HG03432 (cell line): ENCODE measurements at regions not wholly inside any gene's neighbourhood (a gene's known extent, or its start where the extent isn't known, plus 50 kb on each side); places are given as distances from the start of the nearest gene placed in this dataset.

Experiments
- ATAC-seq: cut with Tn5 transposase; IDR thresholded peaks from one replicate; pipeline ENCODE4 v1.9.1; 2021; ENCODE audit warnings: mild to moderate bottlenecking, moderate library complexity; ENCODE audit not compliant: unreplicated experiment

DNA sequence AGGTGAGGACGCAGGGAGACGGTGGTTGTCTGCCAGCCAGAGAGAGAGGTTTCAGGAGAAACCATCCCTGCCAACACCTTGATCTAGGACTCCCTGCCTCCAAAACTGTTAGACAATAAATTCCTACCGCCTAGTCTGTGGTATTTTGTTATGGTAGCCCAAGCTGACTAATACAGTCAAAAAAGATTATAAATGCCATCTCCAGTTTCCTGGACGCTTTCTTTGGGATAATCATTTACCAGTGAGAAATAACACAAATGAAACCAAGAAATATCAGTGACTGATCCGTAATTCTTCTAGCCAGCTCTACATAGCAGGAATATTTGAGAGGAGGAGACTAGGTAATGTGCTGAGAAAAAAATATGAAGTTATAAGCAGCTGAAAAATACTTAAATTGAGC lies 707.8 kb upstream of the LMCD1 start:
- no peak for ATAC-seq

GRCh38 chr3:7798276-7798675 lies 703.3 kb upstream of the LMCD1 start:
- ATAC-seq: no peak

DNA sequence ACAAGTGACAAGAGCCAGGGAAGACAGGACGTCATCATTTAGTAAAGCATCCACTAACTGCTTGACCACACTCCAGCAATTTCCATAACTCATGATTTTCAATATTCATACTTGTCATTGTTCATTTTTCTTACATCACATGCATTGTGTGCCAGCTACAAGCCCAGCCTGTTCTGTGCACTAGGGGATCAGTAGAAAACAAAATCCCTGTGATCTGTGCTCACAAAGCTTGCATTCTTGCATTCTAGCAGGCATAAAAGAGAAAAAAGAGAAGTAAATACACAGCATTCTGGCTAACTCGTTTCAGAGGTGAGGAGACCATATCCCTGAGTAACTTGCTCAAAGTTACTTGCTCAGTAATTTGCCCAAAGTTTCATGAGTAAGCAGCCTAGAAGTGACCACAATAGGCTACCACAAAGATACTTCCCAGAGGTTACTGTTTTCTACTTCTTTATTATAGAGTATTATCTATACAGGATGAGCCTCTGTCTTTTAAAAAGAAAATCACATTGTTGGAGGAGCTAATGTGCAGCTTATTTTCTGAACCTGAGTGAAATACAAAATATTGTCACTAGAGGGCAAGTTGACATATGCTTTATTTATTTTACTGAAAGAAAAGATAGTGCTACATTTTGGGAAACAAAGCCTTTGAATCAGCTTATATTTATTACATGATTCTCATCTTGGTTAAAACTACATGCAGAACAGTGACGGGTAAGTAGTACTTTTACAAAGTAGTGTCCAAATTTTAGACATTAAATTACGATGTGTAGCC lies 701.4 kb upstream of the LMCD1 start:
- ATAC-seq: no peak

DNA sequence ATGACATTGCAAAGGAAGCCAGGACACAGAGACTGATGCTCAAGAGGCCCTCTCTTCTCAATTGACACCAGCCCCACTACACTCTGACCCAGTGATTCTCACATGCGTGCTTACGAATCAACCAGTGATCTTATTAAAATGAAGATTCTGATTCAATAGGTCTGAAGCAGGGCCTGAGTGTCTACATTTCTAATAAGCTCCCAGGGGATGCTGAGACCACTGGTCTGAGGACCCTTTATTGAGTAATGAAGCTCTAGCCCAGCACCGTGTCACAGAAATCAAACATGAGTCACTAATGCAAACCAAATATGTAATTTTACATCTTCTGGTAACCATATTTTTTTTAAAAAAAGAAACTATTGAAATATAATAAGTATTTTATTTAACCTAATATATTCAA lies 689.1 kb upstream of the LMCD1 start:
- ATAC-seq: no peak

DNA sequence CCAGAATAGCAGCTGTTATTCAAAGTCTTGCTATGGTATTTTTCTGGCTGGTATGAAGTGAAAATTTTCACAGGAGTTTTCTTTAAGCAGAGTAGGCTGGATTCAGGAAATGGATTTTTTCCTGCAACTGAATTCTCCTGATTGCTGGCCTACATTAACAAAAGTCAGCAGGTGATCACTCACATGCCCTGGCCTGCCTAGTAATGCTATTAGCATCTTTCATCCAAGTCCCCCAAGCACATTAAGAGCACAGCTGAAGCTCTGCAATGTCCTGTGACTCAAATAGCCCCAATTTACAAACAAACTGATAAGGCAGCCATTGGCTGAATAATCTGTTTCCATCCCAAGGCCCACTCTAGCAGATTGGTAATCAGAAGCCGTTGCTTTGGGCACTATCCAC lies 688.3 kb upstream of the LMCD1 start:
- no peak for ATAC-seq

GRCh38 chr3:7817239-7817638 lies 684.4 kb upstream of the LMCD1 start:
- ATAC-seq: no peak

DNA sequence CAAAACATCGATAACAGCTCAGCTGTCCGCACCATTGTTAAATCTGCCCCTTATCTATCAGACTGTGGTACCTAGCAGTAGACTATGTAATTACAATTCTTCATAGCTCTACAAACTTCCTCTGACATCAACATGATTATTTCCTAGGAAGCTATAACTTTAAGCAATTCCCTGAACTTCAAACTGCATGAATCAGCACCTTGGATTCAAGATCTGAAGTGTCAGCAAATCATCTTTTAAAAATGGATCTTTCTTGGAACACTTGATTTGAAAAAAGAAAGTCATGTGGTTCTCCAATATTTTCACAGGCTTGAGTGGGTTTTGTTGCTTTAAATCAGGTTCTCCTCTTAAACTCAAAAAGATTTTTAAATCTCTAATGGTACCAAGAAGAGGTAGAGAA lies 680.7 kb upstream of the LMCD1 start:
- ATAC-seq: no peak

DNA sequence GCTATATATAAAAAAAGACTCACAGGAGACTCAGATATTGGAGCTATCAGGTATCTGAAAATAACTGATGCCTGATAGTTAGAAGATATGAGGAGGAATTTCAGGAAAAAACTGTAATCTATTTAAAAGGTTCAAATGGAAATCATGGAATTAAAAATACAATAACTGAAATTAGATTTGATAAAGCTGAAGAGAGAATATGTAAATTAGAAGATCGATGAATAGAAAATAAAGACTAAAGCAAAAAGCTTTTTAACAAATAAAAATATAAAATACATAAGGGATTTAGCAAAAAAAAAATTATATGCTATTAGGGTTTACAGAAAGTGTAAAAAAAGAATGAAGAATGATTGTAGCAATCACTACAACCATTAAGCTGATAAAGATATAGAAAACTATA lies 679.8 kb upstream of the LMCD1 start:
- no peak for ATAC-seq

GRCh38 chr3:7841451-7841850 lies 660.2 kb upstream of the LMCD1 start:
- no peak for ATAC-seq

DNA sequence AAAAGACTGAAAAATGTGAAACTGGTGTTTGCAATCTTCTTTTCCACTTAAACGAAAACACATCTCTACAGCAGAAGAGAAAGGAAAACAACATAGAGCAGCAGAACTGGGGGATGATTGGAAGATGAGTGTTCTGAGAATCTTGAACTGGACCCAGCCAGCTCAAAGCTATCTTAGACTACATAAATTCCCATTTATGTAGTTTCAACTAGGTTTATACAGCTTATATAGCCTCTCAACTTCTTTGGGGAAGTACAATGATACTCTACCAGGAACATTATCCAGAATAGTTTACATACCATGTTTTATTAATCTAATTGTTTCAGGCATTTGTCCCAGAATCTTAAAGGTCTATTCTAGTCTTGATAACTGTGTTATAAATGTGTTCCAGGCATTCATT lies 658.2 kb upstream of the LMCD1 start:
- no peak for ATAC-seq

- ATAC-seq: no peak
Measured at GRCh38 chr3:7847021-7847420, 654.6 kb upstream of the LMCD1 start.

- ATAC-seq: no peak
Measured at GRCh38 chr3:7847521-7847920, 654.1 kb upstream of the LMCD1 start.

GRCh38 chr3:7854266-7854665 lies 647.4 kb upstream of the LMCD1 start:
- no peak for ATAC-seq

DNA sequence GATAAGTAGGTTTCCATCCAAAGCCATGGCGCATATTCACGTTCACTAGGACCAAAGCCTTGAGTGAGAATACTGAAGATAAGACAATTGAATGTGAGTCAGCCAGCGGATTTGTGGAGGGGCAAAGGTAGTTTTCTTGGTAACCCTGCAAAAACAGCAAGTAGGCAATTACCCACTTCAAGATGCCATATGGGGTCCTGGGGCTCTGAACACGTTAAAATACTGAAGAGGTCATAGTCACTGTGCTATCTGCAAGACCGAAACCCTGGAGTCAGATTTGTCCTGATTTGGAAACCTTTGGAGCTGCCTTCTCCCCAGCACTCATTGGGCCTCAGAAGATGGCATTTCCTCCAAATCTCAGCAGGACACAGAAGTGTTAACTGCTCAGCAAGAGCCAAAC lies 646.9 kb upstream of the LMCD1 start:
- no peak for ATAC-seq

DNA sequence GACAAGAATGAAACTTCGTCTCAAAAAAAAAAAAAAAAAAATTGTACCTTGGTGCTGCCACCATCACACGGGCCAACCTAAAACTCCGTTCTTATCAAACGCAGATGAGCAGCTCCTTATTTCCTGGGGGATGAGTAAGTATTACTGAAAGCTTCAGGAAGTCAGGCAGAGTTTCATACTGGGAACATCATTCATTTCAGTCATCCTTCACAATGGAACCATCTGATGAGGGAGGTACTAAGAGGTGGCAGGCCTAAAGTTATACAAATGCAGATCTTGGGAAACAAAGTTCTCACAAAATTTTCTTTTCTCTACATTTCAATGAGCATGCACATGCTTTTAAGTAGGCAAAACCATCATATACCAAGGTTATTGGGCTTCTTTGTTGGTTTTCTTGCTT lies 636.0 kb upstream of the LMCD1 start:
- no peak for ATAC-seq

GRCh38 chr3:7867587-7867986 lies 634.0 kb upstream of the LMCD1 start:
- ATAC-seq: no peak

DNA sequence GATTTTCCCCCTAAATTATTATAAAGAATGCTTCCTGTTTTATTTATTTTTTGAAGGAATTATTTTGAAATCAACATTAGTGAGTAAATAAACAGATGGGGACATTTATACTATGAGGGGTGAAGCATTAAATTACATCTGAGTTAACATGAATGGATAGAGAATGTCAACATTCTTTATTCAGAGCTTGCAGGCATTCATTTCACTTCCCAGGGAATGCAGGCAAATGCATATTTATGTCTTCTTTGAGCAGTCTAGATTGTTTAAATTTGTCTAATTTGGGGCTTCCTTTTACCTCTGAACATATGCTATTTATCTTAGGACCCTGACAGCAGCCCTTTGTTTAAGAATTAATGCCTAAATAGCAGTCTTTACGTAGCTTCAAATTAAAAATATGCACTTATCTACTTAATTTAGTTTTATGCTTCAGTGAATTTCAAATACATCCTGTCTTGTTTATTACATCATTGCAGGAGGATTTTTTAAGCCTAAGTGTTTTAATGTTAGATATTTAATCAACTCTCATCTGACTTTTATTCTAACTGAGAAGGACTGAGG lies 630.5 kb upstream of the LMCD1 start:
- ATAC-seq: no peak

DNA sequence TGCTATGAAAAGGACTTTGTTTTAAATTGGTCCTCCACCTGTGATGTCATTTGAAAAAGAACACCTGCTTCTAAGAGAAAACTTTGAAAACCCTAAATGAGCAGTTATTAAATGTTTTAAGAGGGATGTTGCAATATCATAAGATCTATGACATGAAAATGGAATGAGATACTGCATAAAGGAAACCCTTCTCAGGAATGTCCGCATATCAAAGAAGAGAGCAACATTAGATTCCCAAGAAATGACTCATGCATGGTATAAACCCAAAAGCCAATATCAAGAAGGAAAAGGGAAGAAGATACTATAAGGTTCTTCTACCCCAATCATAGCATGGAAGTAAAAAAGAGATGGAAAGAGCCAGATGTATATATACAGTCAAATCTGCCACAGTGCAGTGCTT lies 627.5 kb upstream of the LMCD1 start:
- ATAC-seq: no peak

DNA sequence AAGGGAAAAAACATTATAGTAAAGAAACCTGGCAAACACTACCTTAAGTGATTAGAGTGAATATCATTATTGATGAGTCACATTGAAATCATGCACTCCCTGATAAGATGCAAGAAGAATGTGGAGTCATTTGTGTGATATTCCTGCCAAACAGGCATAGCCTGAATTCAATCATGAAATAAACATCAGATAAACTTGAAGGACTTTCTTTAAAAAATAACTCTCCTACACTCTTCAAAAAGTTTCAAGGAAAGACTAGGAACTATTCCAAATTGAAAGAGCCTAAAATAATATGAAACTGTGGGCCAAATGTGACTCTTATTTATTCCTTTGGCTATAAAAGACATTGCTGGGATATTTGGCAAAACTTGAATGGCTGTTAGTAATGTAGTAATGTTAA lies 625.7 kb upstream of the LMCD1 start:
- no peak for ATAC-seq

DNA sequence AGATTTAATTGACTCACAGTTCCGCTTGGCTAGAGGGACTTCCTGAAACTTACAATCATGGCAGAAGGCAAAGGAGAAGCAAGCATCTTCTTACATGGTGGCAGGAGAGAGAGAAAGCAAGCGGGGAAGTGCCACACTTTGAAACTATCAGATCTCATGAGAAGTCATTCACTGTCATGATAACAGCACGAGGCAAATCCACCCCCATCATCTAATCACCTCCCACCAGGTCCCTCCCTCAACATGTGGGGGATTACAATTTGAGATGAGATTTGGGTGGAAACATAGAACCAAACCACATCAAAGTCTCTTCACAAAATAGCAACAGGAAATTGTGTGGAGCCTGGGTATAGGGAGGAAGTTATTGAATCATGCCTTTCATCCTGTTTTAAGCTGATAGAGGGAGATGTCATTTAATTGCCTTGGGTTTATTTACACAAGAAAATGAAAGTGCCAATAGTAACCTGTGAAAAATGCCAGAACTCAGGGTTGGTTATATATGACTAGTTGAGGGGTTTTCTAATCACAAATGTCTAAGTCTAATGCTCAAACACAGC lies 624.8 kb upstream of the LMCD1 start:
- no peak for ATAC-seq

- ATAC-seq: no peak
Measured at GRCh38 chr3:7877312-7877711, 624.3 kb upstream of the LMCD1 start.

- no peak for ATAC-seq
Measured at GRCh38 chr3:7879572-7879971, 622.1 kb upstream of the LMCD1 start.

DNA sequence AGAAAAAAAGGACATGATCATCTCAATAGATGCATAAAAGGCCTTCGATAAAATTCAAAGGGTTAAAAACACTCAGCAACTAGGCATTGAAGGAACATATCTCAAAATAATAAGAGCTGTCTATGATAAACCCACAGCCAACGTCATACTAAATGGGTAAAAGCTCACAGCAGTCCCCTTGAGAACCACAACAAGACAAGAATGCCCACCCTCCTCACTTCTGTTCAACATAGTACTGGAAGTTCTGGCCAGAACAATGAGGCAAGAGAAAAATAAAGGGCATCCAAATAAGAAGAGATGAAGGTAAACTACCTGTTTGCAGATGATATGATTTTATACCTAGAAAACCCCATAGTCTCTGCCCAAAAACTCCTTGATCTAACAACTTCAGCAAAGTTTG lies 619.7 kb upstream of the LMCD1 start:
- no peak for ATAC-seq
